ENCODE measurements at regions not wholly inside any gene's neighbourhood (a gene's known extent, or its start where the extent isn't known, plus 50 kb on each side); places are given as distances from the start of the nearest gene placed in this dataset.
"Not testable (repeated sequence)": the region's sequence is repeated elsewhere in the genome, so short reads cannot be mapped to it uniquely, and the experiment has no call there.

DNA sequence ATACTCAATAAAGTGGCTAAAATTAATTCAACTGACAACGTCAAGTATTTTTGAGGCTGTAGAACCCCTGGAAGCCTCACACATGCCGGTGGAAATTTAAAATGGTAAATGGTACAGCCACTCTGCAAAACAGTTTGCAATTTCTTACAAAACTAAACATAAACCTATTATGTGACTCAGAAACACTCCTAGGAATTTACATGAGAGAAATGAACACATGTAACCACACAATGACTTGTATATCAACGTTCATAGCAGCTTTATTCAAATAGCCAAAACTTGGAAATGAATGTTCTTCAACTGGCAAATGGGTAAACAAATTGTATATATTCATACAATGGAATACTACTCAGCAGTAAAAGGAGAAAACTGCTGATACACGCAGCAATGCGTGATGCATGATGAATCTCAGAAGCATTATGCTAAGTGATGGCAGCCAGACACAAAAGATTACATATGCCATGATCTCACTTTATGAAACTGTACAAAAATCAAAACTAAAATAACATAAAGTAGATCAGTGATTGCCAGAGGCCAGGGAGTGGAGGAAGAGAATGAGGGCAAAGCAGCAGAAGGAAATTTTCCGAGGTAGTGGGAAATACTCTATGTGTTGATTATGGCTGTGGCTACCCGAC, 112.5 kb downstream of the FAM50B start:
- DNase-seq (ENCODE audit: low read depth, low spot score), result no peak

DNA sequence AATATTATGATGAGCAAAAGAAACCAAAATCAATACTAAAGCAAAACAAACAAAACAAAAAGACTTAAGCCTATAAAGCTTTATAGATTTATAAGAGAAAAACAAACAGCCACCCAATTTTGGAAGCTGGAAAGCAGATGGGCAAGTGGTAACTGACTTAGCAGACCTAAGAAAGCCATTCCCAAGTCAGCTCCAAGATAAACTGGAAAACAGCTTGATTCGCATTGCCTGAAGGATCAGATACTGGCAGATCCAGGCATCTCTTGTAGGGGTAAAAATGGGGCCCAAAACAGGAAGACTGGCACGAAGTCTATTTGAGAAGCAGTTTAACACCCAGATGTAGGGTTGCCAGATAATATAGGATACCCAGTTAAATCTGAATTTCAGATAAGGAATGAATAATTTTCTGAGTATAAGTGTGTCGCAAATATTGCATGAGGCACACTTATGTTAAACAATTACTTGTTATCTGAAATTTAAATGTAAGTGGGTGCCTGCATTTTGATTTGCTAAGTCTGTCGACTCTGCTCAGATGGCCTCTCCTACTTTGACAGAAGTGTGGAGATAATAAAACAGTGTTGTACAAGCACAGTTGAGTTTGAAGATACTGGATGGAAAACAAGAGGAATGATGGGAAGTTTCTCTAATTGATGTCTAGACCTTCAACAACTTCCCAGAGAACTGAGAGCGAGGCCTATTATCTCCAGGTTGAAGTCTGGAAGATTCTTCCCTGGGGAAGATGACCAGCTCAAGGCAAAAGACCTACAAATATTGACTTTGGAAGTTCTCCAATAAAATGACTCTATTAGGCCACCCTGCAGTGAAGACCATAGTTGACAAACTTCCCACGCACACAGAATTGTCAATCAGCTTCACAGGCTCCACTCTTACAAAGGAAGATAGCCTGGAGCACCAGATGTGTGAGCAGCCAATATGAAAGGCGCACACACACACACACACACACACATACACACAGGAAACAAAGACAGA, 113.4 kb downstream of the FAM50B start:
- no peak for DNase-seq (ENCODE audit: low read depth, low spot score)

- no peak for DNase-seq (ENCODE audit: low read depth, low spot score)
Measured at GRCh38 chr6:3963426-3963825, 114.3 kb downstream of the FAM50B start.

DNA sequence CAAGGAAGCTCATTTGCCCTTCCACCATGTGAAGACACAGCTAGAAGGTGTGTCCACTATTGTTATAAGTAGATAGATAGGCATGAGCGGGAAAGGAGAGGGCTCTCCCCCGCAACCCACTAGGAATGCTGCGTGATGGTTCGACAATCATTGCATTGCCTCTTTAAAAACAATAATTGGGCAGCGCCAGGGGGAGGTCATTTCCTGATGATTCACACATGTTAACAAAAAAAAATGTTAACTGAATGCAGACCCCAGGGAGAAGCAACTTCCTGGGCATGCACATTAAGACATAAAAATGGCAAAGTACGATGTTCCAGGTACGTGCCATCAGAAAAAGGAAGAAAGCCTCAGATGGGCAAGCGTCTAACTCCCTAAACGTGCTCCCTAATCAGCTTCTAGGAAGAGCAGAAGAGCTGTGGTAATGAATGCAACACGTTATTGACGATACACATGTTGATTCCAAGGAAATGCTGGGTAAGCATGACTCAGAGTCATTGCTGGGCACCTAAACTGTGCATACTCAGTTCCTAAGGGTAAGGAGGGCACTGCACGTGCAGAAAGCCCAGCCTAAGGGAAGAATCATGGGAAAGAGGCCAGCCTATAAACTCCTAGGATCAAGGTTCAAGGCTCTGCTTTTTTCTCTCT, 113.7 kb downstream of the FAM217A start:
- DNase-seq (ENCODE audit: low read depth, low spot score), result peak; percentile 30

- no peak for DNase-seq (ENCODE audit: low read depth, low spot score)
Measured at GRCh38 chr6:3966426-3966825, 112.5 kb downstream of the FAM217A start.

DNA sequence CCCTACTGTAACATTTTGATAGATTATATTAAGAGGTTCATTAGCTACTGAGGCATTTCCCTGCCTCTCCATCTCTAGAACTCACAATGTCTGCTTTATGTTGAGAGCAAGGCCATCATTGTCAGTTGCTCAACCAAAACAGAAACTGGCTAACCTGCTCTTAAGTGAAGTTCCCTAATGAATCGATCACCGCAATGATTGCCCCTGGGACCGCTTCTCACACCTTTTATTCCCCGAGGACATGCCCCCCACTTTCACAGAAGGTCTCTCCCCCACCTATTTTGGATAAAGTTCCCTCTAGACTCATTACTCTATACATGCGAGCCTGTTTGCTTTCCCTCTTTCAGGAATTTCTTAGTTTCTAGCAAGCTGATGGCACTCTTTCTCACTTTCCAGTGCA, 108.8 kb downstream of the FAM217A start:
- DNase-seq (ENCODE audit: low read depth, low spot score), result no peak

DNA sequence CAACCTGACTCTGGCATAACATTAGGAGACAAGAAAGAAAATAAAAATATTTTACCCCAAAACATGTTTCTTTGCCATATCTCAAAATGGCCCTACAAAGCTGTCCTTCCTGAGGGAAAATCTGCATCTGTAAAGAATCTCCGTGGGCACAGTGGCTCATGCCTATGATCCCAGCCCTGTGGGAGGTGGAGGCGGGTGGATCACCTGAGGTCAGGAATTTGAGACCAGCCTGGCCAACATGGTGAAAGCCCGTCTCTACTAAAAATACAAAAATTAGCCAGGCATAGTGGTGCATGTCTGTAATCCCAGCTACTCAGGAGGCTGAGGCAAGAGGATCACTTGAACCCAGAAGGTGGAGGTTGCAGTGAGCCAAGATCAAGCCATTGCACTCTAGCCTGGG, 105.8 kb downstream of the FAM217A start:
- not testable (repeated sequence) for DNase-seq (ENCODE audit: low read depth, low spot score)

- DNase-seq (ENCODE audit: low read depth, low spot score), result peak; percentile 83
Measured at GRCh38 chr6:3977875-3978711, 100.8 kb downstream of the FAM217A start.

GRCh38 chr6:3978966-3979365, 100.0 kb downstream of the FAM217A start:
- DNase-seq (ENCODE audit: low read depth, low spot score), result not testable (repeated sequence)

DNA sequence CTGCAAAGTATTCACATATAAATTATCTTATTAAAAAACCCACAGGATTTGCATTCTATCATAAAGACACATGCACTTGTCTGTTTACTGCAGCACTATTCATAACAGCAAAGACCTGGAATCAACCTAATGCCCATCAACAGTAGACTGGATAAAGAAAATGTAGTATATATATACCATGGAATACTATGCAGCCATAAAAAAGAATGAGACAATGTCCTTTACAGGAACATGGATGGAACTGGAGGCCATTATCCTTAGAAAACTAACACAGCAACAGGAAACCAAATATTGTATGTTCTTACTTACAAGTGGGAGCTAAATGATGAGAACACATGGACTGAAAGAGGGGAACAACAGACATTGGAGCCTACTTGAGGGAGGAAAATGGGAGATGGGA, 97.0 kb downstream of the FAM217A start:
- DNase-seq (ENCODE audit: low read depth, low spot score), result no peak

GRCh38 chr6:3983778-3984177, 95.2 kb downstream of the FAM217A start:
- DNase-seq (ENCODE audit: low read depth, low spot score), result no peak

DNA sequence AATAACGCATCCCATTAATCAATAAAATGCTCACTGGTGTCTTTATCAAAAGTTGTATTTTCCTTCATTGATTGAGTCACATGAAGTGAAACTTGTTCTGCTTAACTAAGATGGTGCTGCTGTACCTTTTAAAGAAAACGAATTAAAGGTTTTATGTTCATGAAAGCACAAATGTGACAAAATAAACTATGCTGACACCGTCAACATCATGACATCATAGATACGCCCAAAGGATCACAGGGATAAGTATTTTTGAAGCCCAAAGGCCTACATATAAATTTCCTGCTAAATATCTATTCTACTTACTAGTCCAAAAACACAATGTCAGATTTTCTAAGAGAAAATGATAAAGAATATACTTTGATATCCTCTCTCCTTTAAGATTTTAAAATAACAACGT, 94.4 kb downstream of the FAM217A start:
- no peak for DNase-seq (ENCODE audit: low read depth, low spot score)

DNA sequence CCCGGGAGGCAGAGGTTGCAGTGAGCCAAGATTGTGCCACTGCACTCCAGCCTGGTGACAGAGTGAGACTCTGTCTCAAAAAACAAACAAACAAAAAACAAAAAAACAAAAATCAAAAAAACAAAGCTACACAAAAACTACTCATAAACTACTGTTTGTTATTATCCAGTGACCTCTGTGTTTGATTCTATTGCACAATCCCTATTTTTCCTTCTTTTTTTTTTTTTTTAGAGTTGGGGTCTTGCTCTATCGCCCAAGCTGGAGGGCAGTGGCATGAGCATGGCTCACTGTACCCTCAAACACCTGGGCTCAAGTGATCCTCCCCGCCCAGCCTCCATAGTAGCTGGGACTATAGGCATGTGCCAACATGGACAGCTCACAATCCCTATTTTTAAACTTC, 92.7 kb downstream of the FAM217A start:
- DNase-seq (ENCODE audit: low read depth, low spot score), result no peak

- peak; percentile 71 for DNase-seq (ENCODE audit: low read depth, low spot score)
Measured at GRCh38 chr6:3987053-3987452, 91.9 kb downstream of the FAM217A start.

DNA sequence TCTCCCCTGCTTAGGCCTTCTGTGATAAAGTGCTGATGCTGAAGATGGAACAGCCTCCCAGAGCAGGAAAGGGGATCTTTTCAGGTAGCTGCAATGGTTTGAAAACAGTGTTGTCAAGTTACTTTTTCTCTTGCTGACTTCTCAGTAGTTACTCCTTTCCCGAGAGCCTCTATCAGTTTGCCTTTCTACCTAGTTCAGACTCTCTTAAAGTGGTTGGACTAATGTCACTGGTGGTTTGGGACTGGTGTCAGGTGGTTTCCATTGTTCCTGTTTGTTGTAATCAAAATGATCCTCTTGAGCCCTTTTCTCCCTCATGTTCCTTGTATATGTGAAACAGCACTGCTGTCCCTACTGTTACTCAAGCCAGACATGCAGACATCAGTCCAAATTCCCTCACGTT, 91.4 kb downstream of the FAM217A start:
- DNase-seq (ENCODE audit: low read depth, low spot score), result no peak

- DNase-seq (ENCODE audit: low read depth, low spot score), result peak; percentile 95
Measured at GRCh38 chr6:3990692-3991491, 88.0 kb downstream of the FAM217A start.

- no peak for DNase-seq (ENCODE audit: low read depth, low spot score)
Measured at GRCh38 chr6:3991941-3992340, 87.0 kb downstream of the FAM217A start.

DNA sequence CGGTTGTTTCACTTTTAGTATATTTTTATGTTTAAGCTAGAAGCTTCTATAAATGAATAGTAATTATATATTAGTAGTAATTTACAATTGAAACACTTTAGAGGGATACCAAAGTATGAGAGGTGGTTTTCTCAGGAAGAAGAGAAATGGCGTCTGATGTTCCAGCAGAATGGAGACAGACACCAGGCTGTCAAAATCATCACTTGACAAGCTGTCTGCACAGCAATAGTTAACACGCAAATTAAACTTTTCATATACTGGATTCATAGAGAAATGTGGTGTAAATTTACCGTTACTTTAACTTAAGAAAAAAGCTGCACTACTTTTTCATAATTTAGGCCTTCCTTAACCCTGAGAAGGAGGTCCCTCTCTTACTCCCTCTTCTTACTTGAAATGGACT, 82.6 kb downstream of the FAM217A start:
- DNase-seq (ENCODE audit: low read depth, low spot score), result no peak

DNA sequence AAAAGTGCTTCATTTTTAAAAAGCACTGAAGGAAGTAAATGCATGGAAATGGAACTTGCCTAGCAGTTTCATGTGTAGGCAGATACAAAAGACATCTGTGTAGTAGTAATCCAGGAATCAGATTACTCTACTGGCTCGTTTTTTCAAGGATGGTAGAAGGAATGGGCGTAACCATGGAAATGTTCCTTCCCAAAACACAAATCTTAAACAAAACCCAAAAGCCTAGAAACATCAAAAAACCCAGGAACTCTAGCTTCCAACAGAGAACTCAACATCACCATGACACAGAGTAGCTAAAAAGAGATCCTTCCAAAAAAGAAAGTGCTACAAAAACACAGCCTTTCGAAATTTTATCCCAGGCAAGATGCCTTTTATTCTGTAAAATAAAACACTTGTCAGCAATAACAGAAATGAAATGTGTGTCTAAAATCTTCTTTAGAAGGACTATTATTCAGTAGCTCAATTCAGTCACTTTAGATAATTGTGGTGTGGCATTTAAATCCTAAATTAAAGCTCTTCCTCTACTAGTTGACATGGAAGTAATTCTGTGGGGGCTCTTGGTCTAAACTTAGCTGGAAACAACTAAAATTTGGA, 81.7 kb downstream of the FAM217A start:
- DNase-seq (ENCODE audit: low read depth, low spot score), result peak; percentile 42

Data from astrocyte of the hippocampus (primary cell).